GM12892 (cell line): ENCODE measurements at regions not wholly inside any gene's neighbourhood (a gene's known extent, or its start where the extent isn't known, plus 50 kb on each side); places are given as distances from the start of the nearest gene placed in this dataset.
"Not testable (repeated sequence)": the region's sequence is repeated elsewhere in the genome, so short reads cannot be mapped to it uniquely, and the experiment has no call there.

Experiments
- POLR2A ChIP-seq: IDR thresholded peaks from 2 replicates; pipeline ENCODE4 v1.6.1; 2011; ENCODE audit warnings: low read depth, low read length, control low read depth
- POLR2AphosphoS5 ChIP-seq: IDR thresholded peaks from 2 replicates; pipeline ENCODE4 v1.6.1; 2011; ENCODE audit warnings: low read depth, low read length, control low read depth

- TF ChIP-seq POLR2A, POLR2AphosphoS5: not testable (repeated sequence)
These were observed 162.6 kb upstream of the JADE1 start for GRCh38 chr4:128646893-128647292.
